GM19395 (cell line): ENCODE measurements at regions not wholly inside any gene's neighbourhood (a gene's known extent, or its start where the extent isn't known, plus 50 kb on each side); places are given as distances from the start of the nearest gene placed in this dataset.

Experiments used
- ATAC-seq: cut with Tn5 transposase; IDR thresholded peaks from one replicate; pipeline ENCODE4 v1.9.1; 2021; ENCODE audit warnings: mild to moderate bottlenecking, moderate library complexity; ENCODE audit not compliant: unreplicated experiment

DNA sequence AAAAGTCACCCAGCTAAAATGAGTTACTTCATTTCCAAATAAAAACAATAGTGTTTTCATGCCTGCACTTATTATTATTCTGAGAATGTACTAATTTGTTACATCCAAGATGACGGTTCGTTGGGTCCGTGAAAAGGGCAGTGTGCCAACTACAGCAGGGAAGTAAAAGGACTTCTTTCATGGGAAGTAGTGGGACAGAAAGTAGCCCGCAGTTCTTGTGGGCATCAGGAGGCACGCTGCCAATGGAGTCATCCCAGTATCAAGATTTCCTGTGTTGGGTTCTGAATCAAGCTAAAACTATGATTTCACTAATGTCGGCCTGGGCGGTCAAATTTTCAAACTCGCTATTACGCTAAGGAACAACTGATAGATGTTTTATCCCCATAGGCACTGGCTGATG lies 254.5 kb upstream of the SOX2 start:
- no peak for ATAC-seq

DNA sequence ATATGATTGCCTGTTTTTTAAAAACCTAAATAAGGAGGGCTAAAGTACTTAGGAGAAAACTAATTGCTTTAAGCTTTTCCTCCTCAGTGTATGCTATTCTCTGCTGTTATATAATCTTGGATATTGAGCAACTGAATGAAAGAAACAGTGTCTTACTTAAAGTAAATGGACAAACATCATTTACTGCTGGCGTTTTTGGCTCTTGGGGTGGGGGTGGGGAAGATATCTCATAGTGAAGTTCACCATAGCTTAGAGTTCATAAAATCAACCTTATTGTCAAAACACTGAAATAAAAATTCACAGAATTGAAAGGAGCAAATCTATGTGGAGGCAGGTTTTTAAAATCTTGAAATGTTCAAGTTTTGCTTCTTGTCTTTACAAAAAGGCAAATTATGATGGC lies 256.4 kb upstream of the SOX2 start:
- ATAC-seq, result no peak

DNA sequence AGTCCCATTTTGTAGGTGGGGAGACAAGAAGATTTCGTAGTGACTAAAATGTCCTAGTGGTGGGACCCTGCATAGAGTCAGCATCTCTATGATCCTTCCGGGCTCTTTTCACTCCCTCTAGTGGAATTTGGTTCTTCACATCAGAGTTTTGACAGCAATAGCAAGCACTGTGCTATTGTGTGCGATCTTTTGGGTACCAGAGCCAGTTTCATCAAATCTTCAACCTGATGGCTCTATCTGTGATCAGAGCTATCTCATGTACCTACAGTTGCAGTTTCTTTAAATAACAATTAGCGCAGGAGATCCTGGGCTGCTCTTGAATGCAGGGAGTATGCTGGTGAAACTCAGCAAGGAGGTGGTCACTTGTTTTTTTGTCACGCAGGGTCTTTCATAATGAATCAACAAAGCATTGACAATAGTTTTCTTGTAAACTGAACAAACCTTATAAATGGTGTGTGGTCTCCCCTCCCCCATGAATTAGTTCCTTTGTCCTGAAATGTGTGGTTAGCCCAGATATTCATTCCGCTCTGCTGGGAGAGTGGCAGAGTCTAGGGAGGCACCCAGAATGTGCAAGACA lies 257.2 kb upstream of the SOX2 start:
- ATAC-seq, result no peak

DNA sequence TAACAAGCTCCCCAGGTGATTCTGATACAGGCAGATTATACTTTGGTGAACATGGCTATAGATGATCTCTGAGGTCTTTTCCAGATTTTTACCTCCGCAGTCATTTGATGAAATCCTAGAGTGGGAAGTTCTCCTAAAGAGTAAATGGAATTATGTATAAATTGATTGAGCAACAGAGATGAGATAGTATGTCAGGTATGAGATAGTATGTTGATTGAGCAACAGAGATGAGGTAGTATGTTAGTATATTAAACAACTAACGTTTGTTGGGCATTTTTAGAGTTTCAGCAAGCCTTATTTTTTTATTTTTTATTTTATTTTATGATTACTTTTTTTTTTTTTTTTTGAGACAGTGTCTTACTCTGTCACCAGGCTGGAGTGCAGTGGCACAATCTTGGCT lies 265.0 kb upstream of the SOX2 start:
- ATAC-seq, result no peak

DNA sequence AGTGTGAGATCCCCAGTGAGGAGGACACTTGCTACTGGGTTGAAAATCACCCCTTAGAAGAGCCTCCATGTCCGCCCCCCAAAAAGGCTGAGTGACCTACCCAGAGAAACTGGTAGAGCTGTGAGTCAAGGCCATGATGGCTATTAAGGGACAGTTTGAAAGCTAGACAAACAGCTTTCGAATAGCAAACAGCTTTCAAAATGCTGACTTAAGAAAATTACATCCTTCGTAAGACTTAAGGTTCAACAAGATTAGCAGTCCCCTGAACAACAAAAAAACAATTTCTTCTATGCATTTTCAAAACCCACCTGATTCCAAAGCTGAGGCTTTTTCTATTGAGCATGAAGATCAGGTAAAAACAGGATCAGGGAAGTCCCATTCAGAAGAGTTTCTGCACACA lies 269.7 kb upstream of the SOX2 start:
- ATAC-seq, result no peak

DNA sequence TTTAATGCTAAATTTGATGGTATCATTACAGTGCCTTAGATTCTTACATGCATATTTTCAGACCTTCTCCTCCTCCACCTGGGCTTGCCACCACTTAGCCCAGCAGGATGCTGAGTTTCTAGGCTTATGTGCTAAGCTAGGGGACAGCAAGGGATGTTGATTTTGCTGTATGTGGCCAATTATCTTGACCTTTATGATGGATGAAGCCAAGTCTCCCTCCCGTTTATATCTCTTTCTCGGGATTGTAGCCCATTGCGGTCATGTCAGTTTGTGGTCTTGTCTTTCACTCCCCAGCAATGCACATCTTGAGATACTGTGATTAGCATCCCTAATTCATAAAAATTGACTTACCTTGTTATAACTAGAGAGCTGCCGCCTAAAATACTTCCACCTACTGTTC lies 278.7 kb upstream of the SOX2 start:
- ATAC-seq, result no peak

DNA sequence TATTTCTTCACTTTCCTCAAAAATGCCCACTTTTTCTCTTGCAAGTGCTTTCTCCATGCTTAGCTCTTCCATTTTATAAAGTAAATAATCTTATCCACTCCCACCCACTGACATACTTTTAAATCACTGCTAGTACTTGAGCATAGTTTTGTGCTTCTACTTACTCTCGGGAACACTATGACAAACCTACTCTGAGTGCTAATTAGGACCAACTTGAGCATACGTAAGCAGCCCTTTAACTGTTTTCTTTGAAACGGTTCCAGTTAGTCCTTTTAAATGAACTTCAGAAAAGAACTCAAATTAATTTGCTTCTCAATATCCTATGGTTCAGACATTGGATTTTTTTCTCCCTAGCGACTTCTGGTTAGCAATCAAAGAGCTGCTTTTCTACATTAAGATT lies 280.0 kb upstream of the SOX2 start:
- ATAC-seq, result no peak

DNA sequence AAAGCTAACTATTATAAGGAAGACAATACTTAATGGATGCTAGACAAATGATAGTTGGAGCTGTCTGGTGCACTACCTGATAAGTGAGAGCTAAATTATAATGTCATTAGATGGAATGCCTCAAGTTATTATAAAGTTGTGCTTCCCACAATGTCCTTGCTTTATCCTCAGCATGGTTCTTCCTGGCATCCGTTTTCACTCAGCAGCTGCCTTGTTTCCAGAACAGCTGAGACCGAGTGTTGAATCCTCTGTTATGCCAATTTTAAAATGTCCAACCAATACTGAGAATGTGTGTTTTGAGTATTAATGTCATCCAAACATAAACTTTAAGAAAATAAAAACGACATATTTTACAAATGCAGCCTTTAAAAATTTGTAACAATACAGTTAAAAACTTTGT lies 286.7 kb upstream of the SOX2 start:
- no peak for ATAC-seq

DNA sequence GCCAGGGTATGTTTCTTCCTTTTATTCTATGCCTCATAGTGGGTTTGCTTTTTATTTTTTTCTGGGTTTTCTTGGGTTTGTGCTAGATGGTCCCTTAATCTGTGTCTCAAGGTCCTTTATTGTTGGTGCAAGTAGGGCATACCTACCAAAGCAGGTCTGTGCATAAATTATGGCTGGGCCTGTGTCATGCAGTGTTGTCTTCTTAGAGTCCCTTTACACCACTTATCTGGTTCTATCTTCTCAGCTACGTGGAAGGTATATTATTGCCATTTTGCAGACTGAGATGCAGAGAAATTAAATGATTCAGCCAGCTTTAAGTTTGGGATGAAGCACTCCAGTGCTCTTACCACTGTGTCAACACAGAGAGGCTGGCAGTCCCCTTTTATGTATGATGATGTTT lies 293.5 kb upstream of the SOX2 start:
- ATAC-seq, result no peak

DNA sequence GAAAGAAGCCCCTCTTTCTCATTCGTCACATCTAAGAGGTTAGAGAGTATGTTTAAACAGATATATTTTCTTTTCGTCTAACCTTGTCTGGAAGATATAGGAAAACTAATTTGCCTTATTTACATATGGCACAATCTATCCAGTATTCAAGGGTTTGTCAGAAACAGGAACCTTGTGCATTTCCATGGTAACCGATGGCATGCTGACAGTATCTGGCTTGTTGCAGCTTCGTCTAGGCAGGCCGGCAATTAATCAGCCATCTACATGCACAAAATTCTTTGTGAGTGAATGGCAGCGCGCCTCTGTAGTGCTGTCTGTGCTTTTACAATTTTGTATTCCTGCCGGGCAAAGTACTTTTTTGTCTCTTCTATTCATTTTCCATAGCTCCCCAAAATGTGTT lies 294.0 kb upstream of the SOX2 start:
- no peak for ATAC-seq

DNA sequence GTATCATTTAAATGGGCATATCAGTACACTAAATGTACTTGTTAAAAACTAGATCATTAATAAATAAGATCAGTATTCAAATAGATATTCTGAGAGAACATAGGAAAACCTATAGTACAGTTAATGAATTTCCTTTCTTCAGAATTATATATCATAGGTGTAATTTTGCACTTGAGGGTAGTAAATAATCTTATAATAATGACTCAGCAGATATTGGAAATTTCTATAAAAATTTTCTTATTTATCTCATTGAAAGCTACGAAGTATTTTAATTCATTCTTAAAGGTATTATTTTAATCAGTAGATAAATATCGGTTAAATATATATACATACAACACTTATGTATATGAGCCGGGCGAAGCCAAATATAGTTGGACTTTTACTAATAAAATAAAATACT lies 300.9 kb upstream of the SOX2 start:
- no peak for ATAC-seq

DNA sequence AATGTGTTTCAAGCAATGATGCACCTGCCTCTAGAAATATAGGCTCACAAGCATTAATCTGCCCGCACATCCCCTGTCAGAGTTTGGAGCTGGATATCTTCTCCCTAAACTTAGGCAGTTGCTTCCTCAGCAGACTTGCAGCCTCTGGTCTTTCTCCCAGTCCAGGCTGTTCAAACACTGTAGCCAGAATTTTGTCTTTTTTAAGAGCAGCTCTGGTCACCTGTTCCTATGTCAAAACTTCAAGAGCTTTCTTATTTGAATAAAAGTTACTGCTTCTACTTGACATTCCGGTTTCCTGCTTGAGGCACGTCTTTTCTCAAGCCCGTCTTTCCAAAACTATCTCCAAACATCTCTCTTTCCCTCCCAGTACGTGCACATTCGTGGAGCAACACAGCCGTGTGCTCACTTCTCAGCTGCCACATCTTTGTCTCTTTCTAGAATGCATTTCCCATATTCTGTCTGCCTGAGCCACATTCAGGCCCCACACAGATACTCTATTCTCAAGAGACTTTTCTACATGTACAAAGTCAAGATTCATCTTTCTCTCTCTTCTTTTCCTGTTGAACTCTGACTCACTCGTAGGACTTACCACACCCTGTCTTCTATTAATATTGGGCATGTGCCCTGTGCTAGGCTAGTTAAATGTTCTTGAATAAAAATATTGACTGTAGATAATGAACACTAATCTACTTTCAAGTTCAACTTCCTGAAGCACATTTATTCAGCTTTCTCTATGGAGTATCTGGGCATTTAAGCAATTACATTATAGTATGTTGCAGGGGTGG lies 307.7 kb upstream of the SOX2 start:
- no peak for ATAC-seq

DNA sequence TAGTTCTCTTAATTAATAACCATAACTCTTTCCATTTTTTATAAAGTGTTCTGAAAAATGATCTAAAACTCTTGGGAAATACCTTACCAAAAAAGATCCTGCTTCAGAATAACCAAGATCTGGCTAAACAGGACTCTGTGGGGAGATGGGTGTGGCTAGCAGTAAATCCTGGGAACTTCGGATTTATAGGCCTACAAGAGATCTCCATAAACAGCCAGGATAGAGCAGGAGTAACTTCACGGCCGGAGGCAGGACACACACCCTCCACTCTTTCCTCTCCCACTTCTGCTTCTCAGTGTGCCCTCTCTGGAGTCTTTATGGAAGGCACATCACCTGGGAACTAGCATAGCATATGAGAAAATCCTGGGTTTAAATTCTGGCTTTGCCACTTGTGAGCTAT lies 309.4 kb upstream of the SOX2 start:
- ATAC-seq, result no peak

DNA sequence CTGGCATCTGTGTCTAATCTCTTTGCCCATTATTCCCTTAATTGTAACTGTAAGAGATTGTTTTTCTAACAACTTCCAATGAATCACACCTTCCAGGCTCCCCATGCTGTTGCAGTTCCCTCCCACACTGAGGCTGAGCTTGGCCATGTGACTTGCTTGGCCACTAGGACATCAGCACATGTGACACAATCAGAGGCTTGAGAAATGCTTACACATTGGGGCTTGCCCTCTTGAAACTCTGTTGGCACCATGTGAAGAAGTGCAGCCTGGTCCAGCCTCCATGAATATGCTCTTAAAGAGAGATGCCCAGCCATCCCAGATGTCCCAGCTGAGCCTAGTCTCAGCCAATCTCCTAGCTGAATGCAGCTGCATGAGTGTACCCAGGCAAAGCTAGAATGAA lies 326.8 kb upstream of the SOX2 start:
- ATAC-seq, result no peak

DNA sequence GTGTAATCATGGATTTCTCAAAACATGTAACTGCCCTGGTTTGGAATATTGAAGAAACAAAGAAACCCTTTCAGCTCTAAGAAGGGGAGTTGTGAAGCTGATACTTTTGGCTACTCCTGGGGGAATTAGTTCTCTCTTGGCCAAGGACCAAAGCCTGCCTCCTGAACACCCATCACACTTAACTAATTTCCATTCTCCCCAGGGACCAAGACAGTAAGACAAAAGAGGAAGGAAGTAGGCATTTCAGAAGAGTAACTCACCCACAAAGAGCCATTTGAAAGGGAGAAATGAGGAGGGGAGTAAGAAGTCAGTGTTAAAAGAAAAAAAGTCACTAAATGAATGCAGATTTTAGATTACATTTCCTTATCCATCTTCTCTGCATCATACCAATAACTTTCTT lies 328.0 kb upstream of the SOX2 start:
- no peak for ATAC-seq

DNA sequence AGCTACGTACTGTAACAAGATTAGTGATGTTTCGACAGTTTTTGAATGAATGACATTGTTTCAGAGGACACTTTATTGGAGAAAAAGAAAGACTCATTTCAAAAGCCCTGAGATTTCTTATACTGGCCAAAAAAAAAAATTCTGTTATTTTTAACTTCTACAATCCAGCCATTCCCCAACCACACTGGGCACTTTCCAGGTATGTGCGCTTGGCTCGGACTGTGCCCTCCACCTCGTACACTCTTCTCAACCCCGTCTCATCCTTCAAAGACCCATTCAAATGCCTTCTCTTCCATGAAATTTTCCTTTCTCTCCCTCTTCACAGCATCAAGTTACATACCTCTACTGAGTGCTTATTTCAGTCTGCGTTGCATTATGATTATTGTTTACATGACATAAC lies 328.5 kb upstream of the SOX2 start:
- no peak for ATAC-seq

DNA sequence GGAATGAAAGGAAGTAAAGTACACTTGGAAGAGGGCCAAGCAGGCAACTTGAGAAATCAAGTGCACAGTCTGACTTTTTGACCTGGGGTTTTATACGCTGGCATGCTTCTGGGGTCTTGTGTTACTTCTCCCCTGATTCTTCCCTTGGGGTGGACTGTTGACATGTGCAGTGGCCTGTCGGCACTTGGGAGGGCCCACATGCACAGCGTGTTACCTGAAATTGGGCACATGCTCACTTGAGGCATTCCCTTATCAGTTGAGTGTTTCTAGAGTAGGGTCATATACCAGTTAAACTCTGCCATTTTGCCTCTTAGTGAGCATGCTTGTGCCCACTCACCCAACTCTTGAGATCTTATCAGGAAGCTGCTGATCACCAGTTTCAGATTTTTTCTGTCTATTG lies 329.1 kb upstream of the SOX2 start:
- ATAC-seq, result no peak

DNA sequence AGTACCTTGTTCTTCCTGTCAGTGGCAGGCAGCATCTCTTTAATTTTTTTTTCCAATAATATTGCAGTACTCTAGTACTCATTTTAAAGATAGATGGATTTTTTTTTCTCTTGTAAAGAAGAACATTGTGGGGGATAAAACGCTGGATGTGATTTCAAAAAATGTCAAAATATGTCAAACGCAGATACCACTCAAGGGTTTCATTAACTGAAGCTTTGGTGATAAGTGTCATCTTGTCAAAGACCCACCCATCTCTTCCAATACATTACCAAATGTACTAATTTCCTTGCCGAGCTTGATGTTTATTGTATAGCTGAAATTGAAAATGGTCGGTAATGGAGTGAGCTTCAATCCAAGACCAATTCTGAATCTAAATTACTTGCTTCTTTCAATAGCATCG lies 332.4 kb upstream of the SOX2 start:
- ATAC-seq, result no peak

DNA sequence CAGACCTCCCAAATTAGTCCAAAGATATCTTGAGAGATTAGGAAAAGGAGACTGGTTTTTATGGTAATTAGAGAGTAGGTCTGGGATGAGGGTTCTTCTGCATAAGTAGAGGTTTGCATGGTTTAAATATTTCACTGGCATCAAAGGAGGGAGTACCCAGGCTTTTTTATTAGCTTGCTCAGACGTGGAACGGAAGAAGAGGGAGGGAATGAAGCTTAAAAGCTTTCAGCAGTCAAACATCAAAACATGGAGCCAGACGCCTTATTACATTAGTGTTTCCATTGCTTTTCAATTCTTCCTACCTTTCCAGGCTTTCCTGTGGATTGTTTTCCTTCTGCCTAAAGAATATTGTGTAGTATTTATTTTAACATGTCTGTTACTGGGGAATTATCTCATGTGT lies 342.1 kb upstream of the SOX2 start:
- ATAC-seq, result no peak

DNA sequence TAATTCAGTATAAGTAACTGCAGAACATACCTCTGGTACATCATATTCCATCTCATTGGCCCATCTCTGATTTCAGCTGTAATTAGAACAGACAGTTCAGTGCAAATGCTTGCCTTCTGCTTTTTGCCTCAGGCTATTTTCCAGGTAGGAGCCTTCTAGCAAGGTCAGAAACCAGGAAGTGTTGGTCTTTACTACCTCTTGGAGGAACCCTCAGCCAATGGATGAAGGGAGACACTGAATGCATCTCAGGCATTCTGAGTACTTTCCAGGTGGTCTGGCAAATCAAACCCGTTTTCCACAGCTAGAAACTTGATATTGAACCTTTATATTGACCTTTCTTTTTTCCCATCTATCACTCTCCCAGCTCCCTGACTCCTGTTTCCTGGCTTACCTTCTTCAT lies 348.5 kb upstream of the SOX2 start:
- ATAC-seq, result no peak

DNA sequence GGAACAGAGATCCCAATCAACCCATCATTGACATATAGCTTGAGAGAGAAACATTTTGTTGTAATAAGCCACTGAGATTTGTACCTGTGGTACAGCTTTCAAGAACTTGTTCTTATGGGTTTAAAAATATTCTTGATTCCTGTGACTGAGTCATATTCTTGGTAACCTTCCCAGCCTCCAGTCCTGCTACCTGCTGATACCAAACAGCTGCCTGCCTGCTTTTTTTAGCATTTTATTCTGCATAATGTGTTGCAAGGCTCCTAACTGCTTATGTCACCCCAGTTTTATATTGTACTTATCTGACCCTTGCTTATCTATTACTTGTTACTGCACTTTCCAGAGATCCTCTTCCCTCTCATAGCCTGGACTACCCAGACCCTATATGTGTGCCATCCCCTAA lies 349.3 kb upstream of the SOX2 start:
- ATAC-seq, result no peak

DNA sequence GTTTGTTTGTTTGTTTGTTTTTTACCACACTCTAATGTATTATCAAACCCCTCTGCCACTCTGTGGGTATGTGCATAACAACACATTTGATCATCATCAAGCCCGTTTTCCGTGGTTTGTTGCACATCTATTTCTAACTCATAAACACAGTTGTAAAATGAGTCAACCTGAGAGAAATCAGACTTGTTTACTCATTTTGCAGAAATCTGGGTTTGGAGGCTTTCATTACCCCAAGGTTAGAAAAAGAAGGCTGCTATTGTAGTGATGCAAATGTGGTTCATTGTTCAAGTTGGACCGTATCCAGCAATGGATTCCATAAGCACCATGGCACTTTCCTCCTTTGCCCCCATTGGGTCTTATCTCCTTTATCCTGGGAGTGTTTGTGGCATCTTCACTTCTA lies 353.2 kb upstream of the SOX2 start:
- peak; percentile 66 for ATAC-seq

DNA sequence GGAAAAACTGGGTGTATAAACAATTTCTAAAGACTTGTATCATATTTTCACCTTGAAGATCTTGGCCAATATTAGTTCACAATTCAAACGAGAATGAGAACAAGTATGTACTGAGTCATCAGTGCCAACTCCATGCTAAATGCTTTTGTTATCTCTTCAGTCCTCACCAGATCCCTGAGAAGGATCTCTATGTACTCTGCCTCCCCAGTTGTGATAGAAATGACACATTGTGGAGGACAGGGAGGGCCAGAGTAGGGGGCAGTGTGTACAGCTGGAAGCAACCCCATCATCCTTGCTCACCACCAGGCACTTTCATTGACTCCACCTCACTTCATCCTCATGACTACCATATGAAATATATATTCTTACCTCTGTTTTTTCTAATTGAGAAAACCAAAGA lies 353.7 kb upstream of the SOX2 start:
- peak; percentile 26 for ATAC-seq
